GM12875 (cell line): ENCODE measurements at regions not wholly inside any gene's neighbourhood (a gene's known extent, or its start where the extent isn't known, plus 50 kb on each side); places are given as distances from the start of the nearest gene placed in this dataset.

ENCODE experiments used
- H3K4me3 ChIP-seq: one replicate; pipeline ENCODE4 v1.5.1; 2011; ENCODE audit warnings: low read depth, low read length, control low read depth
- TF ChIP-seq, protein P1 (sequence below): IDR thresholded peaks from 2 replicates; pipeline ENCODE4 v1.5.1; 2011; ENCODE audit warnings: low read depth, mild to moderate bottlenecking, control low read depth, inconsistent platforms, low read length, moderate library complexity, borderline replicate concordance; ENCODE audit not compliant: insufficient read depth

GRCh38 chr3:182390421-182390820 is 402.9 kb upstream of the ATP11B start:
- H3K4me3 ChIP-seq: no peak overlapping the region
- TF ChIP-seq, protein P1, sequence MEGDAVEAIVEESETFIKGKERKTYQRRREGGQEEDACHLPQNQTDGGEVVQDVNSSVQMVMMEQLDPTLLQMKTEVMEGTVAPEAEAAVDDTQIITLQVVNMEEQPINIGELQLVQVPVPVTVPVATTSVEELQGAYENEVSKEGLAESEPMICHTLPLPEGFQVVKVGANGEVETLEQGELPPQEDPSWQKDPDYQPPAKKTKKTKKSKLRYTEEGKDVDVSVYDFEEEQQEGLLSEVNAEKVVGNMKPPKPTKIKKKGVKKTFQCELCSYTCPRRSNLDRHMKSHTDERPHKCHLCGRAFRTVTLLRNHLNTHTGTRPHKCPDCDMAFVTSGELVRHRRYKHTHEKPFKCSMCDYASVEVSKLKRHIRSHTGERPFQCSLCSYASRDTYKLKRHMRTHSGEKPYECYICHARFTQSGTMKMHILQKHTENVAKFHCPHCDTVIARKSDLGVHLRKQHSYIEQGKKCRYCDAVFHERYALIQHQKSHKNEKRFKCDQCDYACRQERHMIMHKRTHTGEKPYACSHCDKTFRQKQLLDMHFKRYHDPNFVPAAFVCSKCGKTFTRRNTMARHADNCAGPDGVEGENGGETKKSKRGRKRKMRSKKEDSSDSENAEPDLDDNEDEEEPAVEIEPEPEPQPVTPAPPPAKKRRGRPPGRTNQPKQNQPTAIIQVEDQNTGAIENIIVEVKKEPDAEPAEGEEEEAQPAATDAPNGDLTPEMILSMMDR: no peak

- H3K4me3 ChIP-seq: no peak overlapping the region
- TF ChIP-seq, protein P1: 0 out of 2 replicates have a peak, but pooled peaks have one; percentile 11
Measured at GRCh38 chr3:182392182-182392937, 400.9 kb upstream of the ATP11B start.

- TF ChIP-seq, protein P1: no peak
- H3K4me3 ChIP-seq: no peak overlapping the region
Measured at GRCh38 chr3:182393151-182393550, 400.2 kb upstream of the ATP11B start.

DNA sequence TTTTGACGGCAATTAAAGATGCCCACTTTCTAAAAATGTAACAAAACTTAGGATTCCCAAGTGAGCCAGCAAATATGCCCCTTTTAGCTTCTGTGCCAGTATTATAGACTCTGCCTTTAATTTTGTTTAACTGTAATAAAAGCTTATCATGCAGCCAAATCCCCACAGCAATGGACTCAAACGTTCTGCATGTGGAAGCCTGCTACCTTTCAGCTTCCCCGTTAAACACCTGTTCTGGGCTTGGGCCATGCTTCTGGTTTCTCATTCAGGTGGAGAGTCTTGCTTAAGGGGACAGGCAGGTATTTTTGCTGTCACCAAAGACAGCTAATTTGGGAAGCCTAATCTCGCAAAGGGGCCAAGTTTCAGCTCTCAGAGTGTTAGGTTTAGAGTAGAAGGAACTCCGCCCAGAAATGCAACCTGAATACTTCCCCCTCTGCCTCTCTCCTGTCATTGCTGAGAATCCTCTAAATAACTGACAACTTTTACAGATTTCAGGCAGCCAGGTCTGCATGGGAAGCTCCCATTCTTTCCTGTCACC is 399.4 kb upstream of the ATP11B start:
- TF ChIP-seq, protein P1: no peak
- H3K4me3 ChIP-seq: no peak overlapping the region

GRCh38 chr3:182397164-182397563 is 396.1 kb upstream of the ATP11B start:
- TF ChIP-seq, protein P1: no peak
- no peak overlapping the region for H3K4me3 ChIP-seq

- TF ChIP-seq, protein P1: no peak
- H3K4me3 ChIP-seq: no peak overlapping the region
Measured at GRCh38 chr3:182399978-182400737, 393.1 kb upstream of the ATP11B start.
